Retinal pigment epithelial cell (primary cell): ENCODE measurements at regions not wholly inside any gene's neighbourhood (a gene's known extent, or its start where the extent isn't known, plus 50 kb on each side); places are given as distances from the start of the nearest gene placed in this dataset.
"Not testable (repeated sequence)": the region's sequence is repeated elsewhere in the genome, so short reads cannot be mapped to it uniquely, and the experiment has no call there.

Experiments used
- DNase-seq: peaks from one replicate; pipeline ENCODE4 v3.0.0-alpha.2; 2010; ENCODE audit warnings: low read depth
- H3K4me3 ChIP-seq: 2 replicates; pipeline ENCODE4 v1.5.1; 2011; ENCODE audit warnings: mild to moderate bottlenecking, low read length, control low read depth, moderate library complexity
- CTCF ChIP-seq: conservative IDR thresholded peaks from 2 replicates; pipeline ENCODE4 v1.5.1; 2011; ENCODE audit warnings: low read depth, low read length, control low read depth, inconsistent platforms

GRCh38 chr5:3153906-3154305, 402.4 kb upstream of the IRX2 start:
- no peak for TF ChIP-seq CTCF
- H3K4me3 ChIP-seq = no peak overlapping the region
- DNase-seq = no peak

- H3K4me3 ChIP-seq = no peak overlapping the region
- DNase-seq = no peak
- no peak for TF ChIP-seq CTCF
These were observed 401.9 kb upstream of the IRX2 start for GRCh38 chr5:3153226-3153858.

- TF ChIP-seq CTCF = no peak
- no peak for DNase-seq
- H3K4me3 ChIP-seq = no peak overlapping the region
These were observed 398.4 kb upstream of the IRX2 start for GRCh38 chr5:3149899-3150298.

GRCh38 chr5:3147405-3147804, 395.9 kb upstream of the IRX2 start:
- H3K4me3 ChIP-seq, DNase-seq: not testable (repeated sequence)

GRCh38 chr5:3145641-3146040, 394.2 kb upstream of the IRX2 start:
- no peak overlapping the region for H3K4me3 ChIP-seq
- TF ChIP-seq CTCF = no peak
- DNase-seq = no peak

- no peak for TF ChIP-seq CTCF
- no peak for DNase-seq
- H3K4me3 ChIP-seq = no peak overlapping the region
These were observed 391.9 kb upstream of the IRX2 start for GRCh38 chr5:3143382-3143781.

GRCh38 chr5:3142261-3143027, 391.0 kb upstream of the IRX2 start:
- no peak overlapping the region for H3K4me3 ChIP-seq
- DNase-seq = no peak
- no peak for TF ChIP-seq CTCF
